Astrocyte (in vitro differentiated cells and primary cell): ENCODE measurements at regions not wholly inside any gene's neighbourhood (a gene's known extent, or its start where the extent isn't known, plus 50 kb on each side); places are given as distances from the start of the nearest gene placed in this dataset.

ENCODE experiments used
- CTCF ChIP-seq: IDR thresholded peaks from 2 replicates; pipeline ENCODE4 v1.5.1; 2011; ENCODE audit warnings: low read depth, mild to moderate bottlenecking, inconsistent platforms, low read length, moderate library complexity; ENCODE audit not compliant: insufficient read depth
- EZH2 ChIP-seq: IDR thresholded peaks from 2 replicates; pipeline ENCODE4 v1.6.1; 2012; ENCODE audit warnings: mild to moderate bottlenecking, low read length, inconsistent platforms; ENCODE audit not compliant: insufficient read depth

GRCh38 chr10:2658780-2659179, 408.6 kb upstream of the PFKP start:
- no peak for TF ChIP-seq CTCF
- no peak for TF ChIP-seq EZH2
